GM06990 (cell line): ENCODE measurements at regions not wholly inside any gene's neighbourhood (a gene's known extent, or its start where the extent isn't known, plus 50 kb on each side); places are given as distances from the start of the nearest gene placed in this dataset.

Experiments
- DNase-seq: peaks from one replicate; pipeline ENCODE4 v3.0.0-alpha.2; 2011; ENCODE audit not compliant: insufficient read length; ENCODE audit errors: extremely low read depth
- H3K27me3 ChIP-seq: replicated peaks from 2 replicates; pipeline ENCODE4 v1.6.0; 2011; ENCODE audit warnings: low read length; ENCODE audit not compliant: control insufficient read depth, insufficient read depth
- H3K36me3 ChIP-seq: 2 replicates; pipeline ENCODE4 v1.5.1; 2011; ENCODE audit warnings: low read length; ENCODE audit not compliant: control insufficient read depth, insufficient read depth
- H3K4me3 ChIP-seq: replicated peaks from 2 replicates; pipeline ENCODE4 v1.5.1; 2011; ENCODE audit warnings: low read depth, mild to moderate bottlenecking, control low read depth, low read length
- CTCF ChIP-seq: IDR thresholded peaks from 2 replicates; pipeline ENCODE4 v1.5.1; 2011; ENCODE audit warnings: low read length, control low read depth, mild to moderate bottlenecking, inconsistent platforms; ENCODE audit not compliant: insufficient read depth, poor library complexity, severe bottlenecking

GRCh38 chr20:7627734-7628663 lies 312.3 kb downstream of the HAO1 start:
- Histone ChIP-seq H3K27me3 (no peaks in the 10 kb centered on the region), H3K36me3 (no peaks in the 10 kb centered on the region), H3K4me3 (no peak overlapping the region)
- TF ChIP-seq CTCF: no peak
- no peak for DNase-seq

- Histone ChIP-seq H3K27me3 (no peaks in the 10 kb centered on the region), H3K36me3 (no peaks in the 10 kb centered on the region), H3K4me3 (no peak overlapping the region)
- no peak for DNase-seq
- TF ChIP-seq CTCF: no peak
Measured at GRCh38 chr20:7629880-7630279, 310.4 kb downstream of the HAO1 start.

GRCh38 chr20:7637184-7637583 lies 303.1 kb downstream of the HAO1 start:
- no peak for TF ChIP-seq CTCF
- no peak for DNase-seq
- Histone ChIP-seq H3K36me3 (no peaks in the 10 kb centered on the region), H3K4me3 (no peak overlapping the region), H3K27me3 (no peaks in the 10 kb centered on the region)

GRCh38 chr20:7650086-7650879 lies 290.0 kb downstream of the HAO1 start:
- no peaks in the 10 kb centered on the region for H3K27me3 ChIP-seq
- no peak overlapping the region for H3K4me3 ChIP-seq
- TF ChIP-seq CTCF: no peak
- no peak for DNase-seq
- H3K36me3 ChIP-seq: no peaks in the 10 kb centered on the region

GRCh38 chr20:7654231-7654630 lies 286.0 kb downstream of the HAO1 start:
- Histone ChIP-seq H3K36me3 (no peaks in the 10 kb centered on the region), H3K27me3 (no peaks in the 10 kb centered on the region), H3K4me3 (no peak overlapping the region)
- no peak for TF ChIP-seq CTCF
- no peak for DNase-seq
